Fibroblast of the aortic adventitia (primary cell): ENCODE measurements at regions not wholly inside any gene's neighbourhood (a gene's known extent, or its start where the extent isn't known, plus 50 kb on each side); places are given as distances from the start of the nearest gene placed in this dataset. TPM values are rescaled to one million over a fixed set of nuclear protein-coding genes. Genes with fewer than 3 reads are reported as not detected.

ENCODE experiments used
- DNase-seq: peaks from one replicate; pipeline ENCODE4 v3.0.0-alpha.2; 2010; ENCODE audit warnings: low read depth
- H3K4me3 ChIP-seq: 2 replicates; pipeline ENCODE4 v1.5.1; 2011; ENCODE audit warnings: low read depth, mild to moderate bottlenecking, control low read depth, low read length, moderate library complexity
- small RNA-seq: library from RNA; depleted of rRNA; stranded (forward); fragments of <200 nt; gene quantifications from one replicate; pipeline ENCODE3, GENCODE V24; 2012
- TF ChIP-seq, protein P1 (sequence below): IDR thresholded peaks from 2 replicates; pipeline ENCODE4 v1.5.1; 2011; ENCODE audit warnings: mild to moderate bottlenecking, low read length, control low read depth, inconsistent platforms; ENCODE audit not compliant: insufficient read depth

DNA sequence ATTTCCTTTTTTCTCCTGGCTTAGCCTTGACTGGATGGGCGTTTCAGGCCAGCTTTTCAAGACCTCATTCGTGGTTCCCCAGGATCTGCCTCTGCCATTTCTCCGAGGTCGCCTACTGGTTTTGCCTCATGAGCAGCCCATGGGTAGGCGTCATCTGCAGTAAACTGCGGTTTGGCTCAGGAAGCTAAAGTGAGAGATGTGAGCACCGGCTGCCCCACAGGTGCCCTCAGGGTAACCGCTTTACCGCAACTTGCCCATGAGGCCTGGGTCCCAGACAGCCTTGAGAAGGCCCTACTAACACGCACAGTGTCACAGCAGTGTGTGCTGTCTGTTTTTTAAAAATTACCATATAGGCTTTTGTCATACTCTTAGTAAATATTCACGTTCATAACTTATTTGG lies 53.4 kb upstream of the TBXT start:
- TF ChIP-seq, protein P1, sequence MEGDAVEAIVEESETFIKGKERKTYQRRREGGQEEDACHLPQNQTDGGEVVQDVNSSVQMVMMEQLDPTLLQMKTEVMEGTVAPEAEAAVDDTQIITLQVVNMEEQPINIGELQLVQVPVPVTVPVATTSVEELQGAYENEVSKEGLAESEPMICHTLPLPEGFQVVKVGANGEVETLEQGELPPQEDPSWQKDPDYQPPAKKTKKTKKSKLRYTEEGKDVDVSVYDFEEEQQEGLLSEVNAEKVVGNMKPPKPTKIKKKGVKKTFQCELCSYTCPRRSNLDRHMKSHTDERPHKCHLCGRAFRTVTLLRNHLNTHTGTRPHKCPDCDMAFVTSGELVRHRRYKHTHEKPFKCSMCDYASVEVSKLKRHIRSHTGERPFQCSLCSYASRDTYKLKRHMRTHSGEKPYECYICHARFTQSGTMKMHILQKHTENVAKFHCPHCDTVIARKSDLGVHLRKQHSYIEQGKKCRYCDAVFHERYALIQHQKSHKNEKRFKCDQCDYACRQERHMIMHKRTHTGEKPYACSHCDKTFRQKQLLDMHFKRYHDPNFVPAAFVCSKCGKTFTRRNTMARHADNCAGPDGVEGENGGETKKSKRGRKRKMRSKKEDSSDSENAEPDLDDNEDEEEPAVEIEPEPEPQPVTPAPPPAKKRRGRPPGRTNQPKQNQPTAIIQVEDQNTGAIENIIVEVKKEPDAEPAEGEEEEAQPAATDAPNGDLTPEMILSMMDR = no peak
- DNase-seq = no peak
- no peak overlapping the region for H3K4me3 ChIP-seq

Small RNA genes in the stretch of these regions (small RNA-seq; reads per million reads assigned to genes)
- not detected for gene AL121956.5
- not detected for gene GNG5P1
